HL-60/S4 treated with phorbol 12-myristate 13-acetate at 8.2 ng/mL for 4 days and 3 days (cell line): ENCODE measurements at regions not wholly inside any gene's neighbourhood (a gene's known extent, or its start where the extent isn't known, plus 50 kb on each side); places are given as distances from the start of the nearest gene placed in this dataset.

Experiments
- in situ Hi-C: fragments of 300-500 bp; cut with MboI; formaldehyde crosslinking; loops from 2 replicates; pipeline ENCODE4 v1.15.0; 2022; ENCODE audit warnings: low sequenced_read_pairs

DNA sequence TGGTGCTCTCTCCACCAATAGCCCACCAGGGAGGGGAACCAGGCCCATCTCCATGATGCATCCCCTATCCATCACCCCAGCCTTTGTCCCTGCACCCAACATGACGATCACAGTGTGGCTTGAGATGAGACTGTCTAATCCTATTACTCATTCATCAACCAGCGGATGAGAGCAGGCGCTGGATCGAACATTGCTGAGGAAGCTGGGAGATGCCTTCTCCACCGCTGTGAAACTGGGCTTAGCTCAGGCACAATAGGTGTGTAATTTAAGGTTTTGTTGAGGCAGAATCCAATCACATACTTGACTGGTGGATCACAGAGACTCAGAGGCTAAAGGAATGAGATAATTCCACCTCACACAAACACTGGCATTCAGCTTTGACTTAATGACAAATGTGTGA is 64.6 kb upstream of the IRX3 start:
- in situ Hi-C loops = no loop called here

GRCh38 chr16:54347961-54348360 is 61.4 kb upstream of the IRX3 start:
- in situ Hi-C loops = no loop called here

DNA sequence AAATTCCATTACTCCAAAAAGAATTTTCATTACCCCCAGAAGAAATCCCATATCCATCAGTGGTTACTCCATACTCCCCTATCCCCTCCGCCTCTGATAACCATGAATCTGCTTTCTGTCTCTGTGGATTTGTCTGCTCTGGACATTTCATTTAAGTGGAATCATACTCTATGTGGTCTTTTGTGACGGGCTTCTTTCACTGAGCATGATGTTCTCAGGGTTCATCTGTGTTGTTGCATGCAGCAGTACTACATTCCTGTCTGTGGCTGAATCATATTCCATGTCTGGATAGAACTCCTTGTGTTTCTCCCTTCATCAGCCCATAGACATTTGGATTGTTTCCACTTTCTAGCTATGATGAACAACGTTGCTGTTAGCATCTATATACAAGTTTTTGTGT is 59.5 kb upstream of the IRX3 start:
- in situ Hi-C loops = no loop called here

DNA sequence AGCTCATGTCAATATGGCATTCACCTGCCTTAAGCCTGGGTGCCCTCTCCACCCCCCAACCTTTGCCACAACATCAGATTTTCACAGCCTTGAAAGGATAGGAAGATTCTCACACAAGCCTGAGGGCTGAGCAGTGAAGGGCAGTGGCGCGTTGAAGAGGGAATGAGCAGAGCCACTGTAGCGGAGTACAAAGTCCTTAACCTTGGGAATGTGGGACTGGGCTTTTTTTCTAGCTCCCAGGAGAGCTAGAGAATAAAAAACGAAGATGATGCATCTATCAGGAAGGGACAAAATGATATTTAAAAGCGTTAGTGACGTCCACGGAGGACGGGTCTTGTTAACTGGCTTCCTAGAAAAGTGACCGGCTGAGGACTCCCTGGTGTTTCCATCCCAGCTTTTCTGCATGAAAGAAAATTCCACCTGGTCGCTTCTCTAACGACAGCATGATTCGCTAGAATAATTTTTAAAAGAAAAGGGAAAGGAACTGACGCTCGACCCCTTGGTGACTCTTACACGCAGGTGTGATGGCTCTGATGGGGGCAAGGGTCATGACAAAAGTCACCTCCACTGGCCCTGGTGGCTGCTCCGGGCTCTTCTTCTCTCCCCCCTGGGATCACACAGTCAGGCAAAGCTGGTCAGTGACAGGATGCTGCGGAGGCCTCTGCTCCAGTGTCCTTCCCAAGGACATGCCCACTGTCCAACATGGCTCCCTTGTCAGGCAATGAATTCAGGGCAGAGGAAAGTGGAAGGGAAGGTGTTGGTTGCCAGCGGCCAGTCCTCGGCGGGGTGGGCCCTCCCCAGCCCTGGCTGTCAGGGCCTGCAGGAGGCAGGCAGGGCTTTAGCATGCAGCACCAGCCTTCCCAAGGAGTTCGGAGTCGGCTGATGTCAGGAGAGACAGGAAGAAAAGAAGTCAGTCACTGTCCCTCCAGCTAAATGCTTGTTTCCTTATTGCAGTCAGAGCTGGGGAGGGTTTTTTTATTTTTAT is 58.4 kb upstream of the IRX3 start:
- in situ Hi-C loops = no loop called here

GRCh38 chr16:54342966-54343365 is 56.4 kb upstream of the IRX3 start:
- in situ Hi-C loops = no loop called here

GRCh38 chr16:54341892-54342776 is 55.5 kb upstream of the IRX3 start:
- in situ Hi-C loops = no loop called here

DNA sequence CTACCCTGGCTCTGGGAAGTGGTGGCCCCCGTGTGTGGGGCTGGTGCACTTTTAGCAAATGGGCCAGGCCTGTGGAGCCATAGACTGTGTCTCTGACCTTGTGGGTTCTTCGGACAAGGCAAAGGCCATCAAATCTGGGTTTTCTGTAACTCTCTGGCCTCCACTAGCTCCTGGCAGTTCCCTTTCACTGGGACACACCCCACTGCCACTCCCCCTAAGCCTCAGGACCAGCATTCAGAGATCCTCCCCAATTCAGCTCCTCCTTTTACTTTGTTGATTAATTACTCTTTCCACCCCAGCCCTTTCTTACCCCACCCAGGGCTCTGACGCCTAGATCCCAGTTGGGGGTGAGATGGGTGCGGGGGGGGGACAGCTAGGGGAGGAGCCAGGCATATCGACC is 53.9 kb upstream of the IRX3 start:
- in situ Hi-C loops = no loop called here

DNA sequence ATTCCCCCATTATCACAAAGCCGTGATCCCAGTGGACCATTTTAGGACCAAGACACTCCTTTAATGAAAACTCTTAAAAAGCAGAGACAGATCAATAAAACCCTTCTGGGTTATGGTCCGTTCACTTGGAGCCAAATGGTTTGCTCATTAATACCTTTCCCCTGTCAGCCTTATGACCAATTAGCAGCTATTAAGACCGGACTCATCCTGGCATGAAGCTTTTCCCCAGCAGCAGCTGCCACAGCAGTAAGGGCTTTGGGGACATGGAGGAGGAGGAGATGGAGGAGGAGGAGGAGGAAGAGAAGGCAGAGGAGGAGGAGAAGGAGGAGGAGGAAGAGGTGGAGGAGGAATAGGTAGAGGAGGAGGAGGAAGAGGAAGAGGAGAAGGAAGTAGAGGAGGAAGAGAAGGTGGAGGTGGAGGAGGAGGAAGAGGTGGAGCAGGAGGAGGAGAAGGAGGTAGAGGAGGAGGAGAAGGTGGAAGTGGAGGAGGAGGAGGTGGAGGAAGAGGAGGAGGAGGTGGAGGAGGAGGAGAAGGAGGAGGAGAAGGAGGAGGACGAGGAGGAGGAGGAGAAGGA is 50.1 kb upstream of the IRX3 start:
- in situ Hi-C loops = no loop called here
